GM18858 (cell line): ENCODE measurements at regions not wholly inside any gene's neighbourhood (a gene's known extent, or its start where the extent isn't known, plus 50 kb on each side); places are given as distances from the start of the nearest gene placed in this dataset.

Experiments used
- ATAC-seq: cut with Tn5 transposase; IDR thresholded peaks from one replicate; pipeline ENCODE4 v1.9.1; 2021; ENCODE audit not compliant: unreplicated experiment

DNA sequence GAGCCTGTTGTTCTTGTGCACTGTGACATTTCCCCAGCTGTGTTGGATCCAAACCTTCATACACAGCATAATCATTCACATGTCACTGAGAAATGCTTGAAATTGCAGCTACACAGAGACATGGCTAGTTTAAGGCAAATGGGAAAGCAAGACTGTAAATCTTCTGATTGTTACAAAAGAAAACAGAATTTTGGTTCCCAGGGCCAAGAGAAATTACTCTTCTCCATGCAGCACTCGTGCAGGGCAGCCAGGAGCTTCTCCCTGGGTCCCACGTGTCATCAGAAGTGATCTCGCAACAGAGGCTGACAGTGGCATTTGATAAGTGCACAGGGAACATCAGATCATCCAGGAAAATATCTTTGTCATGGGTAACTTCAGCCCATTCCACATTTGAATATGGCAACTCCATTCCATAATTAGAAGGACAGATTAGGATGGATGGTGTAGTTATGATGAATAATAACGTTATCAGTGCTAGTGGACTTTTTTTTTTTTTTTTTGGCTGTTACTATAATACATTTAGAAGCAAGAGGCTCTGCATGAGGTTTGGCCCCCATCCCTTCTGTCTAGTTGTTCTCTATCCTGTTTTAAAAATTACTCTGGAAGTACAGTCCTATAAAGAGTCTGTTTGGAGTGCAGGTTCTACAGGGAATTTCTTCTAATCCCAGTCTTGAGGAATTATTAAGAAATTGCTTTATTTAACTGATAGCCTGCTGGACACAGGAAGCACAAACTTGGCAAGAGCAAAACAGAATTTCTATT, 571.0 kb upstream of the NOX3 start:
- no peak for ATAC-seq

- ATAC-seq, result no peak
Measured at GRCh38 chr6:156024339-156024738, 568.7 kb upstream of the NOX3 start.

GRCh38 chr6:156021746-156022396, 566.2 kb upstream of the NOX3 start:
- no peak for ATAC-seq

- ATAC-seq, result no peak
Measured at GRCh38 chr6:156017838-156018237, 562.2 kb upstream of the NOX3 start.

- ATAC-seq, result no peak
Measured at GRCh38 chr6:156016186-156016976, 560.7 kb upstream of the NOX3 start.

DNA sequence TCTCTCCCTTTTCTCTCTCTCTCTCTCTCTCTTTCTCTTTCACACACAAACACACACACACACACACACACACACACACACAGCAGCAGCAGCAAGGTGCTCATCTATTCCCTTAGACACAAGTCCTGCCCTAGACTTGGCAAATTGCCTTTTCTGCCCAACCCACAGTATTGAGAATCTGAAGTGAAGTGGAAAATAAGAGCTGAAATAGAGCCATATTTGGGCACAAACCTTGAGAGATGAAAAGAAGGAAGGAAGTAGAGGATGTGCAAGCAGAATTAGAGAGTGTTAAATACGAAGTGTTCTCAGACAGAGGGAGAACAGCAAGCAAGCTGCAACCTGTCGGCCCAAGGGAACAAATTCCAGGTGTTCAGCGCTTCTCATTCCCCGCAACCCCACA, 557.5 kb upstream of the NOX3 start:
- ATAC-seq, result no peak

DNA sequence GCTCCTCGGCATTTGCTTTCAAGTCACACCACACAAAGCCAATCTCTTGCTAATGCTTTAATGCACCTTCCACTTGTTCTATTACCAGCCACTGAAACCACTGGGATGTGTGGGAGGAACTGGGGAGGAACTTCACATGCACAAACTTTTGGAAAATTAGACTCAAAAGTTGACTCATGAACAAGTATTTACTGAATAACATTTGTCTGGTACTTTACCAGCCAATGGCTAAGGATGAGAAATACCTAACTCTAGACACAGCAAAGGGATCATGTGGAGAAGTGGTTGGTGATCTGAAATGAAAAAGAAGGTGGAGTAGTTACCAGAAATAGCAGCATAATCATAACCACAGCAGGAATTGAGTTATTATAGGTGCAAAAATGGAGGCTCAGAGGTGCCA, 554.0 kb upstream of the NOX3 start:
- ATAC-seq, result no peak

DNA sequence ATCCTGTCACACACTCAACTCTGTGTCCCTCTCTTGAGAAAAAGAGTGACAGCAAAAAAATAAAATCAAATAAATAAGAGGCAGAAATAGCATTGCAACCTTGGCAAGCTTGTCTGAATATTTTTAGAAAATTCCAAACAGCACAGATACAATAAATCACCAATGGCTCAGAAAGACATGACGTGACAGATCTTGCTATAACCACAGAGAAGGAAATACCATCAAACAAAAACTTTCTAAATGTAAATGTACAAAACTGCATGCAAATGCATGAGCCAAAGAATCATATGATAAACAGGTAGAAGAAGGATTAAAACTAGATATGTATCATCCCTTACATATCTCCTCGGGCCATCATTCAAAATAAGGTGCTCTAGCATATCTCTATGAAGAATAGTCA, 549.2 kb upstream of the NOX3 start:
- no peak for ATAC-seq

- no peak for ATAC-seq
Measured at GRCh38 chr6:155996151-155996550, 540.5 kb upstream of the NOX3 start.

DNA sequence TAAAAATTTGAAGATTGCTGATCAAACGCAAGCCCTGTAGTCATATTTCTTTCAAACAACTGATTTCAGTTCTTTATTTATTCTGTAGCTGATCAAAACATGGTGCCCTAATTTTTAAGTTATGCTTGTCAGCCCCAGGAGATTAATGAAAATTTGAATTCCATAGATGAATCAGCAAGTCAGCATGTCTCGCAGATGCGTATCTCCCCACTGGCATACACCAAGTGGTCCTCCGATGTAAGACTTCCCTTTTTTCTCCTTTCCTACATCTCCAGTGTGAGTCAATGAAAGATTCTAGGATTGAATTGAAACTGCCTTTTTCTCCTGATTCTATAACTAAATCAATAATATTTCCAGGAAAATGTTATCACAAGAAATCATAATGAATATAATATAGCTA, 539.6 kb upstream of the NOX3 start:
- no peak for ATAC-seq

DNA sequence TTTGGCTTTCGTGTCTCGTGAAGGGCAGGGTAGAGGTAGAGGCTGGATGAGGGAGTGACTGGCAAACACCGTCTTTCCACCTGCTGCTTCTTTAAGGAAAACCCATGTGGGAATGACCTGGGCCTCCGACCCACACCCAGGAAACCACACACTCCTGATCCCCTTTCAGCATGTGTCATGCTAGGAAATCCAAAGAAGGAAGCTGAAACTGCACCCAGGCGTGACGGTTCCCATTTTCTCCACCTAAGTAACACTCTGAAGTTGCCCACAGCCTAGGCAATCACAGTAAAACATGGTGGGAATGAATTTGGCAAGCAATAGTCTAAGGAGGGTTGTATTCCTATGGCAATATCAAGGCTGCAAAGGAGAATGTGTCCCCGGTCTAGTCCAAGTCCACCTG, 538.4 kb upstream of the NOX3 start:
- ATAC-seq, result no peak

- no peak for ATAC-seq
Measured at GRCh38 chr6:155993240-155993639, 537.6 kb upstream of the NOX3 start.

GRCh38 chr6:155985660-155986138, 530.1 kb upstream of the NOX3 start:
- ATAC-seq, result no peak

DNA sequence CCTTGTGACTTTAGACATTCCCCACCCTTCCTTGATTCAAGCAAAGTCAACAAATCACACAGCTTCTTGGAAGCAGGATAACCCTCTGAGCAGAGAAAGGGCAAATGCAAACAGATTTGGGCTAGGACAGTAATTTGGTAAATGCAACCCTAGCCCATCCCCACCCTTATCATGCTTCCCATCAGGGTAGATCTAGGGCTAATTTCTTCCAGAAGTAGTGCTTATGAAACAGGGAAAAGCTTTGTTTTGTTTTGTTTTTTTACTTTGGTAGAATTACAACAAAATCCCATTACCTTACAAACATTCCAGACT, 525.1 kb upstream of the NOX3 start:
- ATAC-seq, result no peak

DNA sequence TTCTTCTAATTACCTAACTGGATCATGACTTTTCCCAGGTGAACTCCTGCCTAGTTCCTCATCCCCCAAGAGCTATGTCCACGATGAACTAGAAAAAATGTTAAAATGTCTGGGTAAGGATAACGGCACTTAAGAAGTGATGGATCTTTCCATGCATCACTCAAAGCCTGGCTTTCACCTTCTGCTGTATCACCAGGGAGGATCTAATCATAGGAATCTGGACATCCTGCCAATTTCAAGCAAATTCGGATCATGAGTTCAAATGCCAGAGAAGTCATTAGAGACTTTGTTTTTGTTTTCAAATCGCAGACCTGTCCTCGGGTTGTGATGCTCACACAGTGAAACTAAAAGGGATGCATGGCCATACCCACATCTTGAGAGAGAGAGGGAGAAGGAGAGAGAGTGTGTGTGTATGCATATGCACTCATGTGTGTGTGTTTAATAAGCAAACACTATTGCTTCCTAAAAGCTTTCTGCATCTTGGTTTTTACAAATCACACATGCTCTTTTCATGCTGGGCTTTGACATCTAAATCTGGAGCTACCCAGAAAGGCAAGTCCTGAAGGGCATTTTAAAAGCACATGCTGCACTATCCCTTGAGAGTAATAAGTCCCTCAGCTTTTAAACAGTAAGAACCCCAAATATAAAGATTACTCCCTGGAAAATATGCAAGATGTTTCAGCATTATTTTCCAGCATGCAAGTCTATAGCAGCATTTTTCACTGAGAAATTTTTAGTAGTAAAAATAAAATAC, 524.6 kb upstream of the NOX3 start:
- ATAC-seq, result no peak

DNA sequence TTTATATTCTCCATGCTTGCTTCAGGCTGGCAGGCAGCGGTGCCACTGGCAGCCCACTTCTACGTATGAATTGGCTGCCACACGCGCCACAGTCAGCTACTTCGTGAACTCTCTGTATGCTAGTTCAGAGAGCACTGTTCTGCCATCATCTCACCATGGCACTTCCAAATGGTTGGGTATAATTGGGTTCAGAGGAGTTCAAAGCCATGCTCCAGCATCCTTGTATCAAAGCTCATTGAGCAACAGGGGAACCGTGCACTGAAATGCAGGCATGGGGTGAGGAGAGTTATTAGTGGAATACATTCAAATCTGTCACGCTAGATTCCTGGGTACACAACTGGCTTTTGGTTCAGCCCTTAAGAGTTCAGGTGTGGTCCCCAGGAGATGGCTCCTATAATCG, 519.9 kb upstream of the NOX3 start:
- no peak for ATAC-seq

- ATAC-seq, result no peak
Measured at GRCh38 chr6:155974811-155975323, 519.2 kb upstream of the NOX3 start.

DNA sequence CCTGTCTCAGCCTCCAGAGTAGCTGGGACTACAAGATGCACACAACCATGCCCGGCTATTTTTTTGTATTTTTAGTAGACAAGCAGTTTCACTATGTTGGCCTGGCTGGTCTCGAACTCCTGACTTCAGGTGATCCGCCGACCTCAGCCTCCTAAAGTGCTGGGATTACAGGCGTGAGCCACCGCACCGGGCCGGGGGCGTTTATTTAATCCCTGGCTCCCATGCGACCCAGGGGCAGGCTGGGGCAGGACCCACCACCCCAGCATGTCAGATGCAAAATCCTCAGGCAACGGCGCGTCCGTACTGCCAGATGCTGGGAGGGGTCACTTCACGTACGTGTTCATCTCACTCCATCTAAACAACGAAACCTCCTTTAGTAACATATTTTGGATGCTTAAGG, 518.7 kb upstream of the NOX3 start:
- no peak for ATAC-seq

DNA sequence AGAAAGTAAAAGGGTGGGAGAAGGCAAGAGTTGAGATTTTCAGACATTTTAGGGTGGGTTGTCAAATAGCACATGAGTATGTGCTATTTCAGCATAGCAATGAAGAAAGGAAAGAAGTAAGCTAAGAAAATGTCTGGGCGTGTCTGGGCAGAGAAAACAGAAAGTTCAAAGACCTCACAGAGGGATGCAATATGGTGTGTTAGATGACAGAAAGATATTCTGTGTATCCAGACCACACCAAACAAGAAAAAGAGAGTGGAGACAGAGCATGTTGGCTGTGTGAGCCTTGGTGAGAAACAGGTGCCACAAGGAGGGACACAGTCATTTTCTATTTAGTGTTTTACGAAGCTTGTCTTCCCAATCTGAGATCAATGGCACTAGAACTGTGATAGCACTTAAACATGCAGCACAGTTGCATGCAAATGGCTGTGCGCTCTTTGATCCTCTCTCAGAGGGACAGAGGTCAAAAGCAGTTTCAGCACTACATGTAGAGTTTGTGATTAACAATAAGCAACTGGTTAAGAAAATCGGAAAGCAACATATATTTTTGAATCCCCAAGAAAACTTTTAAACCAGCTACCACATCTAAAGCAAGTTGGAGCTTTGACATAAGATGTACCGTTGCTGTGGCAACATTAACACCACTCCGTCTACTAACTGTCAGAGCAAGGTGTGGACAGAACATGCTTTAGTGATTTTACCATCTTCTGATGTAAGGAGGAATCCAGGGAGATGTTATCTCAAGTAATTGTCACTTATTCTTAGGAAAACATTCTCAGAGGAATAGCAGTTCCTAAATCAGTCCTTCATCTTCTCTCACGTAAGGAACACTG, 515.5 kb upstream of the NOX3 start:
- ATAC-seq, result no peak

- ATAC-seq, result no peak
Measured at GRCh38 chr6:155970472-155970871, 514.8 kb upstream of the NOX3 start.
